HuH-7 (cell line): ENCODE measurements at regions not wholly inside any gene's neighbourhood (a gene's known extent, or its start where the extent isn't known, plus 50 kb on each side); places are given as distances from the start of the nearest gene placed in this dataset.

Experiments
- DNase-seq: peaks from one replicate; pipeline ENCODE4 v3.0.0; 2011; ENCODE audit warnings: low spot score

GRCh38 chr2:71812736-71813135 lies 334.9 kb downstream of the CYP26B1 start:
- no peak for DNase-seq

GRCh38 chr2:71811726-71812125 lies 335.9 kb downstream of the CYP26B1 start:
- DNase-seq = no peak

GRCh38 chr2:71811157-71811556 lies 336.5 kb downstream of the CYP26B1 start:
- DNase-seq = no peak

GRCh38 chr2:71807581-71808451 lies 339.8 kb downstream of the CYP26B1 start:
- DNase-seq = no peak

GRCh38 chr2:71806432-71806831 lies 341.2 kb downstream of the CYP26B1 start:
- no peak for DNase-seq

- no peak for DNase-seq
Observed at GRCh38 chr2:71804281-71804751, 343.3 kb downstream of the CYP26B1 start.

GRCh38 chr2:71803398-71803797 lies 344.3 kb downstream of the CYP26B1 start:
- DNase-seq = no peak

GRCh38 chr2:71802556-71802955 lies 345.1 kb downstream of the CYP26B1 start:
- DNase-seq = no peak

- DNase-seq = peak; percentile 64
Observed at GRCh38 chr2:71801969-71802368, 345.7 kb downstream of the CYP26B1 start.

- DNase-seq = no peak
Observed at GRCh38 chr2:71801556-71801955, 346.1 kb downstream of the CYP26B1 start.

GRCh38 chr2:71800851-71801250 lies 346.8 kb downstream of the CYP26B1 start:
- no peak for DNase-seq

- no peak for DNase-seq
Observed at GRCh38 chr2:71800106-71800809, 346.9 kb downstream of the DYSF start.

GRCh38 chr2:71799013-71799575 lies 345.7 kb downstream of the DYSF start:
- no peak for DNase-seq

GRCh38 chr2:71798266-71799012 lies 345.1 kb downstream of the DYSF start:
- peak; percentile 81 for DNase-seq

GRCh38 chr2:71797035-71797810 lies 343.9 kb downstream of the DYSF start:
- no peak for DNase-seq

- no peak for DNase-seq
Observed at GRCh38 chr2:71796174-71796593, 342.8 kb downstream of the DYSF start.

GRCh38 chr2:71795486-71795885 lies 342.1 kb downstream of the DYSF start:
- no peak for DNase-seq

- no peak for DNase-seq
Observed at GRCh38 chr2:71794611-71795010, 341.2 kb downstream of the DYSF start.

GRCh38 chr2:71793926-71794325 lies 340.6 kb downstream of the DYSF start:
- no peak for DNase-seq

GRCh38 chr2:71792926-71793761 lies 339.8 kb downstream of the DYSF start:
- peak; percentile 79 for DNase-seq
